SK-N-SH (cell line): ENCODE measurements at regions not wholly inside any gene's neighbourhood (a gene's known extent, or its start where the extent isn't known, plus 50 kb on each side); places are given as distances from the start of the nearest gene placed in this dataset.

ENCODE experiments used
- GABPA ChIP-seq: IDR thresholded peaks from 2 replicates; pipeline ENCODE4 v1.4.0; 2012; ENCODE audit warnings: low read depth, mild to moderate bottlenecking
- MAX ChIP-seq: IDR thresholded peaks from 2 replicates; pipeline ENCODE4 v1.4.0; 2012; ENCODE audit warnings: low read depth
- NFIC ChIP-seq: IDR thresholded peaks from 2 replicates; pipeline ENCODE4 v1.4.0; 2012; ENCODE audit warnings: borderline replicate concordance
- NRF1 ChIP-seq: IDR thresholded peaks from 2 replicates; pipeline ENCODE4 v1.6.1; 2012; ENCODE audit warnings: low read depth, mild to moderate bottlenecking, low read length
- POLR2AphosphoS5 ChIP-seq: IDR thresholded peaks from 2 replicates; pipeline ENCODE4 v1.6.1; 2012; ENCODE audit warnings: low read depth, low read length
- RAD21 ChIP-seq: IDR thresholded peaks from 2 replicates; pipeline ENCODE4 v1.6.1; 2012; ENCODE audit warnings: mild to moderate bottlenecking, low read length
- TF ChIP-seq, protein P1 (sequence below): fragments of 200-600 bp; sonication (generic); IDR thresholded peaks from 2 replicates; pipeline ENCODE4 v1.6.1; 2017; ENCODE audit warnings: antibody characterized with exemption, mild to moderate bottlenecking, moderate library complexity
- TF ChIP-seq, protein P2 (sequence below): IDR thresholded peaks from 2 replicates; pipeline ENCODE4 v1.4.0; 2012; ENCODE audit warnings: low read depth, borderline replicate concordance

GRCh38 chr13:65302691-65303090, 1927.4 kb downstream of the PCDH9 start:
- no peak for TF ChIP-seq POLR2AphosphoS5
- no peak for TF ChIP-seq NFIC
- TF ChIP-seq, protein P1, sequence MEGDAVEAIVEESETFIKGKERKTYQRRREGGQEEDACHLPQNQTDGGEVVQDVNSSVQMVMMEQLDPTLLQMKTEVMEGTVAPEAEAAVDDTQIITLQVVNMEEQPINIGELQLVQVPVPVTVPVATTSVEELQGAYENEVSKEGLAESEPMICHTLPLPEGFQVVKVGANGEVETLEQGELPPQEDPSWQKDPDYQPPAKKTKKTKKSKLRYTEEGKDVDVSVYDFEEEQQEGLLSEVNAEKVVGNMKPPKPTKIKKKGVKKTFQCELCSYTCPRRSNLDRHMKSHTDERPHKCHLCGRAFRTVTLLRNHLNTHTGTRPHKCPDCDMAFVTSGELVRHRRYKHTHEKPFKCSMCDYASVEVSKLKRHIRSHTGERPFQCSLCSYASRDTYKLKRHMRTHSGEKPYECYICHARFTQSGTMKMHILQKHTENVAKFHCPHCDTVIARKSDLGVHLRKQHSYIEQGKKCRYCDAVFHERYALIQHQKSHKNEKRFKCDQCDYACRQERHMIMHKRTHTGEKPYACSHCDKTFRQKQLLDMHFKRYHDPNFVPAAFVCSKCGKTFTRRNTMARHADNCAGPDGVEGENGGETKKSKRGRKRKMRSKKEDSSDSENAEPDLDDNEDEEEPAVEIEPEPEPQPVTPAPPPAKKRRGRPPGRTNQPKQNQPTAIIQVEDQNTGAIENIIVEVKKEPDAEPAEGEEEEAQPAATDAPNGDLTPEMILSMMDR: no peak
- no peak for TF ChIP-seq RAD21
- TF ChIP-seq, protein P2, sequence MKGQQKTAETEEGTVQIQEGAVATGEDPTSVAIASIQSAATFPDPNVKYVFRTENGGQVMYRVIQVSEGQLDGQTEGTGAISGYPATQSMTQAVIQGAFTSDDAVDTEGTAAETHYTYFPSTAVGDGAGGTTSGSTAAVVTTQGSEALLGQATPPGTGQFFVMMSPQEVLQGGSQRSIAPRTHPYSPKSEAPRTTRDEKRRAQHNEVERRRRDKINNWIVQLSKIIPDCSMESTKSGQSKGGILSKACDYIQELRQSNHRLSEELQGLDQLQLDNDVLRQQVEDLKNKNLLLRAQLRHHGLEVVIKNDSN: no peak
- no peak for TF ChIP-seq GABPA
- no peak for TF ChIP-seq MAX
- TF ChIP-seq NRF1: no peak
